Naive thymus-derived CD8-positive, alpha-beta T cell (primary cell): ENCODE measurements at regions not wholly inside any gene's neighbourhood (a gene's known extent, or its start where the extent isn't known, plus 50 kb on each side); places are given as distances from the start of the nearest gene placed in this dataset.
"Not testable (repeated sequence)": the region's sequence is repeated elsewhere in the genome, so short reads cannot be mapped to it uniquely, and the experiment has no call there.

ENCODE experiments used
- ATAC-seq, 2 donors: fragments of 150-1000 bp; cut with Tn5 transposase in 1 of 2; sonication (Bioruptor Pico), chemical (Tn5 transposase) in 1 of 2; 1 replicate in 1 of 2; 2 replicates in 1 of 2; pipeline ENCODE4 v1.10.0; 2021; ENCODE audit warnings: mild to moderate bottlenecking in 2 of 2, moderate library complexity in 2 of 2
- POLR2A ChIA-PET: fragments of 350-600 bp; sonication (Branson Sonifier 250); formaldehyde crosslinking; loops from one replicate; lab custom pipeline; 2021; ENCODE audit warnings: antibody characterized with exemption; lab: Charles Lee
- DNase-seq, 10 donors: peaks; one replicate each; pipeline versions ENCODE4 v3.0.0 to v3.0.0-alpha.2; 2020 to 2022
- H3K27ac Mint-ChIP-seq, 10 donors: one replicate each; pipeline ENCODE4 v1.8.0; 2020 to 2022; ENCODE audit warnings: mild to moderate bottlenecking in 10 of 10, mixed read lengths in 10 of 10, moderate library complexity in 4 of 10, inconsistent platforms in 1 of 10
- H3K27me3 Mint-ChIP-seq, 5 donors: one replicate each; pipeline ENCODE4 v1.8.0; 2021 to 2022; ENCODE audit warnings: mixed read lengths in 5 of 5
- H3K36me3 Mint-ChIP-seq, 3 donors: one replicate each; pipeline ENCODE4 v1.8.0; 2020 to 2022; ENCODE audit warnings: mixed read lengths in 3 of 3, mild to moderate bottlenecking in 2 of 3, inconsistent platforms in 1 of 3
- H3K4me1 Mint-ChIP-seq, 4 donors: one replicate each; pipeline ENCODE4 v1.8.0; 2021 to 2022; ENCODE audit warnings: mixed read lengths in 4 of 4
- H3K4me3 Mint-ChIP-seq, 10 donors: one replicate each; pipeline ENCODE4 v1.8.0; 2020 to 2022; ENCODE audit warnings: mild to moderate bottlenecking in 10 of 10, mixed read lengths in 10 of 10, moderate library complexity in 6 of 10, inconsistent platforms in 1 of 10
- H3K9me3 Mint-ChIP-seq, 9 donors: one replicate each; pipeline ENCODE4 v1.8.0; 2020 to 2022; ENCODE audit warnings: mixed read lengths in 9 of 9, mild to moderate bottlenecking in 3 of 9, inconsistent platforms in 1 of 9, moderate library complexity in 1 of 9

GRCh38 chr6:72457738-72458137, 164.1 kb upstream of the KCNQ5 start:
- no peaks in the 10 kb centered on the region for H3K36me3 Mint-ChIP-seq
- POLR2A ChIA-PET, result no interaction called here
- peaks cover 6 to 18% (median 11%) of the 10 kb centered on the region in 5 donors for H3K27me3 Mint-ChIP-seq
- H3K4me3 Mint-ChIP-seq, result no peak overlapping the region
- H3K27ac Mint-ChIP-seq, result no peak overlapping the region
- ATAC-seq (no peak), DNase-seq (no peak)
- H3K4me1 Mint-ChIP-seq, result peaks cover 0 to 4% (median 0%) of the 10 kb centered on the region in 4 donors
- H3K9me3 Mint-ChIP-seq, result no peaks in the 10 kb centered on the region

GRCh38 chr6:72458521-72458920, 163.3 kb upstream of the KCNQ5 start:
- Mint-ChIP-seq H3K4me3 (no peak overlapping the region), H3K9me3 (no peaks in the 10 kb centered on the region), H3K4me1 (peaks cover 0 to 4% (median 0%) of the 10 kb centered on the region in 4 donors), H3K27ac (no peak overlapping the region), H3K27me3 (peaks cover 7 to 16% (median 10%) of the 10 kb centered on the region in 5 donors), H3K36me3 (no peaks in the 10 kb centered on the region)
- no peak for DNase-seq
- no peak for ATAC-seq
- POLR2A ChIA-PET, result no interaction called here

- H3K27me3 Mint-ChIP-seq, result peaks cover 11 to 30% (median 25%) of the 10 kb centered on the region in 5 donors
- no peak overlapping the region for H3K27ac Mint-ChIP-seq
- H3K9me3 Mint-ChIP-seq, result no peaks in the 10 kb centered on the region
- ATAC-seq (no peak), DNase-seq (no peak)
- H3K4me1 Mint-ChIP-seq, result peaks cover 0 to 4% (median 0%) of the 10 kb centered on the region in 4 donors
- no peak overlapping the region for H3K4me3 Mint-ChIP-seq
- H3K36me3 Mint-ChIP-seq, result no peaks in the 10 kb centered on the region
- POLR2A ChIA-PET, result no interaction called here
Measured at GRCh38 chr6:72461144-72461543, 160.7 kb upstream of the KCNQ5 start.

- Mint-ChIP-seq H3K36me3 (no peaks in the 10 kb centered on the region), H3K9me3 (peaks cover 0 to 5% (median 0%) of the 10 kb centered on the region in 9 donors), H3K4me1 (peaks cover 0 to 4% (median 0%) of the 10 kb centered on the region in 4 donors), H3K4me3 (no peak overlapping the region), H3K27ac (no peak overlapping the region), H3K27me3 (peaks cover 17 to 41% (median 31%) of the 10 kb centered on the region in 5 donors)
- POLR2A ChIA-PET, result no interaction called here
- no peak for DNase-seq
- no peak for ATAC-seq
Measured at GRCh38 chr6:72464246-72464645, 157.6 kb upstream of the KCNQ5 start.

- H3K4me3 Mint-ChIP-seq, result no peak overlapping the region
- peaks cover 0 to 5% (median 0%) of the 10 kb centered on the region in 9 donors for H3K9me3 Mint-ChIP-seq
- ATAC-seq (no peak), DNase-seq (no peak)
- H3K4me1 Mint-ChIP-seq, result peaks cover 0 to 4% (median 0%) of the 10 kb centered on the region in 4 donors
- H3K27me3 Mint-ChIP-seq, result peaks cover 17 to 41% (median 31%) of the 10 kb centered on the region in 5 donors
- POLR2A ChIA-PET, result no interaction called here
- no peak overlapping the region for H3K27ac Mint-ChIP-seq
- no peaks in the 10 kb centered on the region for H3K36me3 Mint-ChIP-seq
Measured at GRCh38 chr6:72464791-72465691, 156.8 kb upstream of the KCNQ5 start.

- no peak for DNase-seq
- no peak overlapping the region for H3K4me3 Mint-ChIP-seq
- POLR2A ChIA-PET, result no interaction called here
- no peaks in the 10 kb centered on the region for H3K36me3 Mint-ChIP-seq
- H3K9me3 Mint-ChIP-seq, result peaks cover 0 to 5% (median 0%) of the 10 kb centered on the region in 9 donors
- H3K27me3 Mint-ChIP-seq, result peaks cover 15 to 41% (median 27%) of the 10 kb centered on the region in 5 donors
- H3K27ac Mint-ChIP-seq, result no peak overlapping the region
- peaks cover 0 to 2% (median 0%) of the 10 kb centered on the region in 4 donors for H3K4me1 Mint-ChIP-seq
- ATAC-seq, result no peak
Measured at GRCh38 chr6:72466471-72466870, 155.4 kb upstream of the KCNQ5 start.

GRCh38 chr6:72466971-72467566, 154.8 kb upstream of the KCNQ5 start:
- H3K4me1 Mint-ChIP-seq, result no peaks in the 10 kb centered on the region
- no peak overlapping the region for H3K27ac Mint-ChIP-seq
- no peak for DNase-seq
- POLR2A ChIA-PET, result no interaction called here
- no peaks in the 10 kb centered on the region for H3K36me3 Mint-ChIP-seq
- H3K27me3 Mint-ChIP-seq, result peaks cover 11 to 41% (median 24%) of the 10 kb centered on the region in 5 donors
- no peak for ATAC-seq
- no peak overlapping the region for H3K4me3 Mint-ChIP-seq
- H3K9me3 Mint-ChIP-seq, result peaks cover 0 to 5% (median 0%) of the 10 kb centered on the region in 9 donors

GRCh38 chr6:72469406-72469983, 152.4 kb upstream of the KCNQ5 start:
- POLR2A ChIA-PET, H3K9me3 Mint-ChIP-seq, DNase-seq, H3K36me3 Mint-ChIP-seq, H3K4me3 Mint-ChIP-seq, ATAC-seq, H3K4me1 Mint-ChIP-seq, H3K27ac Mint-ChIP-seq: not testable (repeated sequence)
- peaks cover 7 to 28% (median 17%) of the 10 kb centered on the region in 5 donors for H3K27me3 Mint-ChIP-seq

- no peak overlapping the region for H3K27ac Mint-ChIP-seq
- no peaks in the 10 kb centered on the region for H3K4me1 Mint-ChIP-seq
- H3K4me3 Mint-ChIP-seq, result no peak overlapping the region
- H3K27me3 Mint-ChIP-seq, result peaks cover 0 to 7% (median 3%) of the 10 kb centered on the region in 5 donors
- ATAC-seq (no peak), DNase-seq (no peak)
- POLR2A ChIA-PET, result no interaction called here
- H3K36me3 Mint-ChIP-seq, result no peaks in the 10 kb centered on the region
- peaks cover 0 to 2% (median 0%) of the 10 kb centered on the region in 9 donors for H3K9me3 Mint-ChIP-seq
Measured at GRCh38 chr6:72476051-72476450, 145.8 kb upstream of the KCNQ5 start.

- no peak overlapping the region for H3K27ac Mint-ChIP-seq
- no peaks in the 10 kb centered on the region for H3K36me3 Mint-ChIP-seq
- peaks cover 0 to 11% (median 3%) of the 10 kb centered on the region in 5 donors for H3K27me3 Mint-ChIP-seq
- POLR2A ChIA-PET, result no interaction called here
- peaks cover 0 to 2% (median 0%) of the 10 kb centered on the region in 9 donors for H3K9me3 Mint-ChIP-seq
- H3K4me3 Mint-ChIP-seq, result no peak overlapping the region
- DNase-seq (no peak), ATAC-seq (no peak)
- no peaks in the 10 kb centered on the region for H3K4me1 Mint-ChIP-seq
Measured at GRCh38 chr6:72476646-72477045, 145.2 kb upstream of the KCNQ5 start.

- POLR2A ChIA-PET, result no interaction called here
- ATAC-seq, result no peak
- H3K36me3 Mint-ChIP-seq, result no peaks in the 10 kb centered on the region
Measured at GRCh38 chr6:72495441-72495840, 126.4 kb upstream of the KCNQ5 start.

GRCh38 chr6:72497186-72497585, 124.7 kb upstream of the KCNQ5 start:
- H3K4me1 Mint-ChIP-seq, result no peaks in the 10 kb centered on the region
- DNase-seq (no peak), ATAC-seq (no peak)
- peaks cover 3 to 23% (median 16%) of the 10 kb centered on the region in 5 donors for H3K27me3 Mint-ChIP-seq
- H3K36me3 Mint-ChIP-seq, result no peaks in the 10 kb centered on the region
- H3K27ac Mint-ChIP-seq, result no peak overlapping the region
- H3K4me3 Mint-ChIP-seq, result no peak overlapping the region
- POLR2A ChIA-PET, result no interaction called here
- peaks cover 0 to 2% (median 0%) of the 10 kb centered on the region in 9 donors for H3K9me3 Mint-ChIP-seq

More at GRCh38 chr6:72495441-72495840, 126.4 kb upstream of the KCNQ5 start:
- no peak for DNase-seq
- H3K27ac Mint-ChIP-seq, result no peak overlapping the region
- H3K27me3 Mint-ChIP-seq, result peaks cover 3 to 23% (median 19%) of the 10 kb centered on the region in 5 donors
- H3K4me3 Mint-ChIP-seq, result no peak overlapping the region
- H3K4me1 Mint-ChIP-seq, result no peaks in the 10 kb centered on the region
- H3K9me3 Mint-ChIP-seq, result peaks cover 0 to 4% (median 0%) of the 10 kb centered on the region in 9 donors

- no peak overlapping the region for H3K4me3 Mint-ChIP-seq
- no peaks in the 10 kb centered on the region for H3K9me3 Mint-ChIP-seq
- POLR2A ChIA-PET, result no interaction called here
- DNase-seq (no peak), ATAC-seq (no peak)
- H3K27ac Mint-ChIP-seq, result no peak overlapping the region
- H3K36me3 Mint-ChIP-seq, result no peaks in the 10 kb centered on the region
- peaks cover 3 to 23% (median 17%) of the 10 kb centered on the region in 5 donors for H3K27me3 Mint-ChIP-seq
- no peaks in the 10 kb centered on the region for H3K4me1 Mint-ChIP-seq
Measured at GRCh38 chr6:72500669-72501068, 121.2 kb upstream of the KCNQ5 start.
